GM08714 (cell line): ENCODE measurements at regions not wholly inside any gene's neighbourhood (a gene's known extent, or its start where the extent isn't known, plus 50 kb on each side); places are given as distances from the start of the nearest gene placed in this dataset.

Experiments
- H3K4me3 ChIP-seq: fragments of 200-500 bp; sonication (Bioruptor generic); 2 replicates; pipeline ENCODE4 v1.5.1; 2014; ENCODE audit warnings: mild to moderate bottlenecking, low read length, inconsistent platforms
- ZNF274 ChIP-seq: IDR thresholded peaks from 2 replicates; pipeline ENCODE4 v1.6.1; 2012; ENCODE audit warnings: mild to moderate bottlenecking, low read depth, low read length

- no peak overlapping the region for H3K4me3 ChIP-seq
- TF ChIP-seq ZNF274 = no peak
Measured at GRCh38 chr15:98523912-98524662, 124.3 kb upstream of the IGF1R start.

GRCh38 chr15:98524838-98525660 is 123.3 kb upstream of the IGF1R start:
- no peak overlapping the region for H3K4me3 ChIP-seq
- no peak for TF ChIP-seq ZNF274

- no peak overlapping the region for H3K4me3 ChIP-seq
- no peak for TF ChIP-seq ZNF274
Measured at GRCh38 chr15:98525661-98526001, 122.7 kb upstream of the IGF1R start.

GRCh38 chr15:98526094-98526493 is 122.2 kb upstream of the IGF1R start:
- TF ChIP-seq ZNF274 = no peak
- no peak overlapping the region for H3K4me3 ChIP-seq

DNA sequence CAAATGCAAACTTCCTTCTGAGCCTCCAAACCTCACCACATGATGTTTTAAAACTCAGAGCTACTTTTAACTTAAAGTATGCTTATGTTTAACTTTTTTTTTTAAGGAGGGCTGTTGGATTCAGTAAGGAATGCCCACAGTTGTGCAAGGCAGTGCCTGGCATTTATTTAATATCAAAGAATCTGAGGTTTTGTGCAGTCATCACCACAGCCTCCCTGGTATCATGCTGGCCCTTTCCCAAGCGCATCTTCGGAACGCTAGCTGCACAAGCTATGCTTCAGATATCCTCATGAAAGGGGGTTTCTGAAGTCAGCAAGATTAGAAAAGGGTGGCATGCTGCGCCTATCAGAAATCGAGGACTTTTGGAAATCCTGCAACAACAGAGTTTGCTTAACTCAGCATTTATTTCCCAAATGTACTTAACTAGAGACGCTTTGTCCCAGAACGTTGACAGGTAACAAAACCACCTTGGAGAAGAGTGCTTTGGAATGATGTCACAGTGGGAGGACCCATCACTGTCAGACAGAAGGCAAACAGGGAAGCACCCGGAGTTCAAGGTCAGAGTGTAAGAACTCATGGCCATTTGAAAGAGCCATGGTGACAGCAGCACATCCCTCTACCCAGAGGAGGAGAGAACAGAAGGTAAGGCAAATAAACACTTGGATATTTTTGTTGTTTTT is 120.2 kb upstream of the IGF1R start:
- H3K4me3 ChIP-seq = no peak overlapping the region
- no peak for TF ChIP-seq ZNF274

DNA sequence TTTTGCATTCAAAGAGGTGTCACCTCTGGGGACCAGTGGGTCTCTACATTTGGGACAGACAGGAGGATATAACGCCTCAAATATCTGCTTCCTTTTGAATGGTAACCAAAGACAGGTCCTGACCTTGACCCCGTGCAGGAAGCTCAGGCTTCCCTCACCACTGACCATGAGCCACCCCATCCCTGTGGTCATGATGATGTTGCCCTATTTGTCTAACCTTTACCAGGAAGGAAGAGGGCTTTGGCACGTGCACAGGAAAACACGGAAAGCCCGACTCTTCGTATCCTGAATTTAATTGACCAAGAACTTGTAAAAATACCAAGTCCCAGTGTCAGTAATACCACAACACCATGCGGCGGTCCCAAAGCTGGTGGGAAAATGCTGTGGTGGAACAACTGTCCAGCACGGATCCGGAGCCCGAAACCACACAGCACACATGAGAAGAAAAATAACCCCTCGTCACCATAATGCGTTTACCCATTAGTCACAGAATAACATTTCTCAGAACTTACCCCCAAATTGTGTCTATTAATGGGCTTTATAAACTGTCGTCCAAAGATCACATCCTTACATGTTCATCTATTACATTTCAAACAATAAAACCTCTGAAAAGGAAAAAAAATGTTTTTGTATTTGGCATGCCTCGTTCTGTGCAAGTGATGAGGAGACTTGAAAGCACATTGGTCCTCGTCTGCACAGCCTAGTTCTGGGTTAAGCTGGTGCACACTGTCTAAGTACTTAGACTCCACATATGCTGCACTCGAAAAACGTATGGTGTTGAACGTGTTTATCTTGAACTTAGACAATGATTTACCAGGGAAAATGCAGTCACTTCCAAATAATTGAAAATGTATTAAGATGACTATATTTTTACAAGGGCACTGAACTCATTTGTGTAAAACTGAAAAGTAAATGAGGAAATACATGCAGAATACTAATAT is 118.9 kb upstream of the IGF1R start:
- TF ChIP-seq ZNF274 = no peak
- H3K4me3 ChIP-seq = no peak overlapping the region

DNA sequence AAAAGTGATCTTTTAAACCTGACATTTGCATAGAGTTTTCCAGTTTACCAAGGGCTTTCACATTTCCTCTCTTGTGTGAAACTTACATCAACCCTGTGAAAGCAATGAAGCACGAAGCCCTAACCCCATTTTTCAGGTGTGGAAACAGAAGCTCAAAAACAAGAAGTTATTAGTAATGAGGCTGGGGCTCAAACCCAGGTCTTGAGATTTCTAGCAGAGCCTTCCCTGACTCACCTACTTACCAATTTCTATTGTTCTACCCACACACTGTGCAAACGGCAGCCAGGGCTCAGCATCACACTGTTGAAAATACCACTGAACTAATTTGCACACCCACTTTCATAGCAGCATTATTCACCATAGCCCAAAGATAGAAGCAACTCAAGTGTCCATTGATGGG is 117.8 kb upstream of the IGF1R start:
- no peak for TF ChIP-seq ZNF274
- H3K4me3 ChIP-seq = no peak overlapping the region

DNA sequence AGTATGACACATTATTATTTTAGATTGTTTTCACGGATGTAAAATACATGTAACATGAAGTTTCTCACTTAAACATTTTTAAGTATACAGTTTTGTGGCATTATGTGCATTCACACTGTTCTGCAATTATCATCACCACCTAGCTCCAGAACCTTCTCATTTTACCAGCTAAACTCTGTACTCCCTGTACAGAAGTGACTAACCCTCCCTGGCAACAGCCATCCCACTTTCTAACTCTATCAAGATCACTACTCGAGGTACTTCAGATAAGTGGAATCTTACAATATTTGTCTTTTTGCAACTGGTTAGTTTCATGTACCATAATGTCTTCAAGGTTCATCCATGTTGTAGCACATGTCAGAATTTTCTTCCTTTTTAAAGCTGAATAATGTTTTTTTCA is 116.3 kb upstream of the IGF1R start:
- no peak for TF ChIP-seq ZNF274
- no peak overlapping the region for H3K4me3 ChIP-seq

GRCh38 chr15:98536976-98537375 is 111.4 kb upstream of the IGF1R start:
- H3K4me3 ChIP-seq = no peak overlapping the region
- no peak for TF ChIP-seq ZNF274

GRCh38 chr15:98537516-98538060 is 110.8 kb upstream of the IGF1R start:
- no peak for TF ChIP-seq ZNF274
- no peak overlapping the region for H3K4me3 ChIP-seq

- no peak for TF ChIP-seq ZNF274
- no peak overlapping the region for H3K4me3 ChIP-seq
Measured at GRCh38 chr15:98541519-98541918, 106.8 kb upstream of the IGF1R start.

GRCh38 chr15:98543237-98543636 is 105.1 kb upstream of the IGF1R start:
- H3K4me3 ChIP-seq = no peak overlapping the region
- no peak for TF ChIP-seq ZNF274

DNA sequence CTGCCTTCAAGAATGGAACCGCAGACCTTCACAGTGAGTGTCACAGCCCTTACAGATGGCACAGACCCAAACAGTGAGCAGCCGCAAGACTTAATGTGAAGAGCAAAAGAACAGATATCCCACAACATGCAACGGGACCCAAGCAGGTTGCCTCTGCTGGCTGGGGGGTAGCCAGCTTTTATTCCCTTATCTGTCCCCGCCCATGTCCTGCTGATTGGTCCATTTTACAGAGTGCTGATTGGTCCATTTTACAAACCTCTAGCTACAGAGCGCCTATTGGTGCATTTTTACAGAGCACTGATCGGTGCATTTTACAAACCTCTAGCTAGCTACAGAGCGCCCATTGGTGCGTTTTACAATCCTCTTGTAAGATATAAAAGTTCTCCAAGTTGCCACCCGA is 102.0 kb upstream of the IGF1R start:
- no peak for TF ChIP-seq ZNF274
- H3K4me3 ChIP-seq = no peak overlapping the region
